Testis (tissue), 2 donors: ENCODE measurements at regions not wholly inside any gene's neighbourhood (a gene's known extent, or its start where the extent isn't known, plus 50 kb on each side); places are given as distances from the start of the nearest gene placed in this dataset.

Experiments used
- CTCF ChIP-seq, 3 experiments: fragments of 450-650 bp in 2 of 3; fragments of 200-600 bp in 1 of 3; sonication (generic) in 1 of 3; IDR thresholded peaks; one replicate each; pipeline ENCODE4 v1.5.1; 2016 to 2019; ENCODE audit warnings: antibody characterized with exemption in 3 of 3, mild to moderate bottlenecking in 2 of 3, moderate library complexity in 1 of 3
- POLR2A ChIP-seq: fragments of 450-650 bp; IDR thresholded peaks from one replicate; pipeline ENCODE4 v1.6.1; 2017; ENCODE audit warnings: antibody characterized with exemption, mild to moderate bottlenecking, moderate library complexity

- TF ChIP-seq CTCF (IDR thresholded peaks at IDR 0.05) (no peak), POLR2A (no peak)
Observed at GRCh38 chr9:99300603-99301002, 78.5 kb downstream of the SEC61B start.
